ENCODE measurements at regions not wholly inside any gene's neighbourhood (a gene's known extent, or its start where the extent isn't known, plus 50 kb on each side); places are given as distances from the start of the nearest gene placed in this dataset.

DNA sequence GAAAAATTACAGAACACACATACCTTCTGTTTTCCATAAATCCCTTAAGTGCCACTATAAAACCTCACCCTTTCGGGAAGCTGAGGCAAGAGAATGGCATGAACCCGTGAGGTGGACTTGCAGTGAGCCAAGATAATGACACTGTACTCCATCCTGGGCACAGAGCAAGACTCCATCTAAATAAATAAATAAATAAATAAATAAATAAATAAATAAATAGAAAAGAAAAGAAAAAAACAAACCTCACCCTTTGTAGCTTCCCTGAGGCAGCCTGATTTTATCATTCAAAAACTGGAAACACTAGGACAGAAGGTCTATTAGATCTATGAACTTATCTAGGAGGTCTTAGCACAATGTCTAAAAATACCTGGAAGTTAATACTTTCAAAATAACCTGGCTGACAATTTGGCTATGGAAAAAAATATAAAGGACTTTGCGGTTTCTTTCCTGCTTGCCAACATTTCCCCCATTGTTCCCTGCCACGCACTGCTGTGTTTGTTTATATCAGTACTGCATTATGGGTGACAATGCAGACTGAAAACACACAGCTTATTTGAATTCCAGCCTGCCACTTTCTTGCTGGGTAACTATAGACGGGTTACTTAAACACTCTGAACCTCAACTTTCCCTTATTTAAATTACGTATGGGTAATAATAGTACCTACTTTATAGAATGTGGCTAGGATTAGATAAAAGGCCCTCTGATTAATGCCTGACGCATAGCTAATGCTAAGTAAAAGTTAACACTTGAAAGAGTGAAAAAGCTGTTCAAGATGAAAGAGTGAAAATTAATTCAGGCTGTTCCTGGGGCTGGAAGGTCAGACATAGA is 313.0 kb downstream of the RDH14 start:
- TF ChIP-seq, protein P1, sequence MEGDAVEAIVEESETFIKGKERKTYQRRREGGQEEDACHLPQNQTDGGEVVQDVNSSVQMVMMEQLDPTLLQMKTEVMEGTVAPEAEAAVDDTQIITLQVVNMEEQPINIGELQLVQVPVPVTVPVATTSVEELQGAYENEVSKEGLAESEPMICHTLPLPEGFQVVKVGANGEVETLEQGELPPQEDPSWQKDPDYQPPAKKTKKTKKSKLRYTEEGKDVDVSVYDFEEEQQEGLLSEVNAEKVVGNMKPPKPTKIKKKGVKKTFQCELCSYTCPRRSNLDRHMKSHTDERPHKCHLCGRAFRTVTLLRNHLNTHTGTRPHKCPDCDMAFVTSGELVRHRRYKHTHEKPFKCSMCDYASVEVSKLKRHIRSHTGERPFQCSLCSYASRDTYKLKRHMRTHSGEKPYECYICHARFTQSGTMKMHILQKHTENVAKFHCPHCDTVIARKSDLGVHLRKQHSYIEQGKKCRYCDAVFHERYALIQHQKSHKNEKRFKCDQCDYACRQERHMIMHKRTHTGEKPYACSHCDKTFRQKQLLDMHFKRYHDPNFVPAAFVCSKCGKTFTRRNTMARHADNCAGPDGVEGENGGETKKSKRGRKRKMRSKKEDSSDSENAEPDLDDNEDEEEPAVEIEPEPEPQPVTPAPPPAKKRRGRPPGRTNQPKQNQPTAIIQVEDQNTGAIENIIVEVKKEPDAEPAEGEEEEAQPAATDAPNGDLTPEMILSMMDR (IDR thresholded peaks at IDR 0.05) = no peak
- no peak for TF ChIP-seq POLR2A (IDR thresholded peaks at IDR 0.05)

Data from testis (tissue), 2 donors.